GM21360 (cell line): ENCODE measurements at regions not wholly inside any gene's neighbourhood (a gene's known extent, or its start where the extent isn't known, plus 50 kb on each side); places are given as distances from the start of the nearest gene placed in this dataset.

Experiments
- ATAC-seq: cut with Tn5 transposase; IDR thresholded peaks from one replicate; pipeline ENCODE4 v1.9.1; 2021; ENCODE audit warnings: mild to moderate bottlenecking, moderate library complexity; ENCODE audit not compliant: unreplicated experiment

DNA sequence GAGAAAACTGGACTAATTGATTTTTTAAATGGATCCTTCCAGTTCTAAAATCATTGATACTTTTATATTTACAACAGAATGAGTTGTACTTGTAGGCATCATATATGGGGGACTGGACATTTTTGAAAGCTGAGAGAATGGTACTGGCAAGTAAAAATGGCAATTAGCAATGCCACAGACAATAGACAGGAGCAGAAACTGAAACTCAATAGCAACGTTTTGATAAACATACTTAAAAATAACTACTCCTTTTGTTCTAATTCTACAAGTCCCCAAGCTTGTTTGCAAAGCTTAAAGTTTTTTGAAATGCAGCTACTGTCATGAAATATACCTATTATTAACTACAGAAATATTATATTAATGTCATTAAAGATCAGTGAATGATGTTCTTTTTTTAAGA, 52.8 kb upstream of the FBXL7 start:
- no peak for ATAC-seq

DNA sequence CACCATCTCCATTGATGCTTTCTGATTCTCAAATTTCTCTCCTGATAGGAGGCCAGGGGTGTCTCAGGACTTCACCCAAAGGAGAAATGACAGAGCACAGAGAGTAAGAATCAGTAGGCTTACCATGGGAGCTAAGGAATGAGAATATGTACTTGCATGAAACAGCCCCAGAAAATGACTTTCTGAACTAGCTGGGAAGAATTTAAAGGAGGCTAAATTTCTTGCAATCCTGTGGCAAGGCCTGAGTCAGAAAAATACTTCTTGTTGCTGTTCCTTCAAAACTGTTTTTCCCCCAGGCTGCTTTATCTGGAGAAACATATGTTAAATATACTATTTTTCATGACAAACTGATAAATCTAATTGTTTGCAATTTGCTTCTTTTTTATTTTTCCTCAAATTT, 53.4 kb upstream of the FBXL7 start:
- ATAC-seq = no peak

DNA sequence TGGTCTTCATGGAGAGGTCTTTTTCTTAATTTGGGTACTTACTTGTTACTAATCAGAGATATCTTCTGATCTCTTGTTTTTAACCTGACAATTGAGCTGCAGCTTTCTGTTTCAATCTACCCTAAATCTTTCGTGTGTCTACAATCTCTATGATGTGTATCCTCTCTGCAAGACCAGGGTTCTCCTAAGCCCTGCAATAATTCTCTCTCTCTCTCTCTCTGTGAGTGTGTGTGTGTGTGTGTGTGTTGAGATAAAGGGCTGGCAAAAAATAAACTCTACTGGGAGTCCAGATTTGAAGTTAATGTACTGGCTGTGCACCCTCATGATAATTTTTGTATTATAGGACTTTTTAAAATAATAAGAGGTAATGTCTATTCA, 57.8 kb upstream of the FBXL7 start:
- no peak for ATAC-seq

DNA sequence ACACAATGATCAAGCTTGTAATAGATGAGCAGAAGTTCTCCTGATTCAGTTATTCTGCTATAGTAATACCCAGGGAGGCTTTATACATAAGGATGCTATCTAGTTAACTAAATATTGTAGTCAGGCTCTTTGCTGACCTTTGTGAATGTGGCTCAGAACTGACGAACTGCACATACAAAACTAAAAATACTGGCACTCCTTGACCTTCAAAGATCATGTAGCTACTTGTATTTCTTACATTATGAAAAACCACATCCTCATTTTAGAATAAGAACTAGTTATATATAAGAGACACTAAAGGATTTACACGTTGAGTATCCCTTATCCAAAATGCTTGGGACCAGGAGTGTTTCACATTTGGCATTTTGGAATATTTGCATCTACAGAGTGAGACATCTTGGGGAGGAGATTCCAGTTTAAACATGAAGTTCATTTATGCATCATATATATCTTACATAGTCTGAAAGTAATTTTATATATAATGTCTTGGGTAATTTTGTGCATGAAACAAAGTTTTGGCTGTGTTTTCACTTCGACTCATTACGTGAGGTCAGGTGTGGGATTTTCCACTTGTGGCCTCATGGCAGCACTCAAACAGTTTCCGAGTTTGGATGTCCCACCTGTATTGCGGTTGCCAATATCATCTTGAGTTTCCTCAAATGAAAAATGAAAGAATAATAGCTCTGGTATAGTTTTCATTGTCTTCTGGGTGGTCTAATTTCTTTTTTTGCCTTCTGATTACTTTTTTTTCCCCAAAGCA, 58.4 kb upstream of the FBXL7 start:
- no peak for ATAC-seq

DNA sequence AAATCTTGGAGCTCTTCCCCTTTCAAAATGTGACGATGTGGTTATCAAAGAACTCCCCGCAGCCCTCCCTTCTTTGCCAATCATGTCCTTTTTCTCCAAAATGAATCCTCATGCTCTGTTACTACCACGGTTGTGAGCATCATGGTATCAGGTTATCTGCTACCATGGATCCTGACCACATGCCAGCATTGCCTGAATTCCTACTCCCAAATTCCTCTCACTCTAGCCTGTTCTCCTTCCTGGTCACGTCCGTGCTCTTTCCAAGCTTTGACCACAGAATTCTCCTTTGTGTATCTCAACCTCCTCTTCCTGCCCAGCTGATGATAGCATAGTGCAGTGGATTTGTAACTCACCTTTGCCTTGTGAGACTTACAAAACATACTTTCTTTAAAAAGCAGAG, 59.5 kb upstream of the FBXL7 start:
- ATAC-seq = no peak

DNA sequence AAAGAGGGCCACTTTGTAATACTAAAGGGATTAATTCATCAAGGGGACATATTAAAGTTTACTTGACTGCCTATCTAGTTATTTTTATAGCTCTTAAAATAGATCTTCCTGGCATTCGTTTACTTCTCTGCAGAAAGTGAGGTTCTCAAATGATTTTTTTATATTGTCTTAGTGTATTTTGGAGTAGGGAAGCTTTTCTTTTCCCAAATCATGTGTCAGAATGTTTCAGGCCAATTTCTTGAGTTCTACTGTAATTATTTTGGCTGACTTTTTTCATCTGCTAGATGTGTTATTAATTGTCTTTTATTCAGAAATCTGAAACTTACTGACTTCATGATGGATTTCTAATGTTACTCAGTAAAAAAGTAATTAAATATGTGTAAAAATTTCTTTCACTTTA, 60.2 kb upstream of the FBXL7 start:
- ATAC-seq = no peak

DNA sequence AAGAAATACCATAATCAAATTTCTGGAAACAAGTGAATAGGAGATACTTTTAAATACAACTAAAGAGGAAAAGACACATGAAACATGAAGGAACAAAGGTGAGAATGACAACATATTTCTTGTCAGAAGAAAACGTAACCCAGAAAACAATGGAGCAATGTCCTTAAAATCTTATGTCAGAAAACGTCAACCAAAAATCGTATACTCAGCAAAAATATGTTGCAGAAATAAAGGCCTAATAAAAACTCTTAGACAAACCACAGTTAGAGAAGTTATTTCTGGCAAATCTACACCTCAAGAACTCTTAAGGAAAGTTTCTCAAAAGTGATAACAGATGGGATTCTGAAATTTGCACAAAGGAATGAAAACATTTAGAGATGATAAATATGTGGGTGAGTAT, 66.3 kb upstream of the FBXL7 start:
- ATAC-seq = no peak

DNA sequence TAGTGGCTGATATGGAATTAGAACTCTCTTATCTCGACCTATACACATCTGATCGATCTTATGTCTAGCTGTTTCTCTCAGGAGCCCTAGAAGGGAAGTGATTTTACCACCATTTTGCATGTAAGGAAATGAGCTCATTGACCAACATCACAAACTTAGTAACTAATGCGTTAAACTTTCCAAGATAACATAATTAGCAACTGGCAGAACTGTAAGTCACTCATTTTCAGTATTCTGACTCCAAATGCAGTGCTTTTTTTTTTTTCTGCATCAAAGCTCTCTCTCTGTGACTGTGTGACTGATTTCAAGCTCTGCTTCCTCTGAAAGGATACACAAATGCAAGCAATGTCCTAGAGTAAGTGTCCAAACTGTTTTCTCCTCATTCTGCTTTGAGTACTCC, 68.1 kb upstream of the FBXL7 start:
- no peak for ATAC-seq

DNA sequence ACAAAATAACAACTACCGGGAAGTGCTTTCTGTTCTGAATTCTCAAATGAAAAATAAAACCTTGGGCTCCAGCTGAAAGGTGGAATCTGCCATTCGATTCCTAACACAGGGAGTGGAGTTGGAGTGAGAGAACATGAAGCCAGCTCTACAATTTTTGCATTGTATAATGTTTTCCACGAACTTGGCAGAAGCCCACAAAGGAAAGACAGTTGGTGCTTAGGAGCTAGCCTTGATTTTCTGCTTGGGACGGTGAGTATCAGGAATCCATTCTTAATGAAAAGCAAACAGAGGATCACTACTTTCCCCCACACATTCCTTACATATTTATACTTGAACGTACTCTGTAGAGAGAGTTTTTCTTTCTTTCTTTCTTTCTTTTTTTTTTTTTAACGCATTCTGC, 74.2 kb upstream of the FBXL7 start:
- ATAC-seq = no peak

DNA sequence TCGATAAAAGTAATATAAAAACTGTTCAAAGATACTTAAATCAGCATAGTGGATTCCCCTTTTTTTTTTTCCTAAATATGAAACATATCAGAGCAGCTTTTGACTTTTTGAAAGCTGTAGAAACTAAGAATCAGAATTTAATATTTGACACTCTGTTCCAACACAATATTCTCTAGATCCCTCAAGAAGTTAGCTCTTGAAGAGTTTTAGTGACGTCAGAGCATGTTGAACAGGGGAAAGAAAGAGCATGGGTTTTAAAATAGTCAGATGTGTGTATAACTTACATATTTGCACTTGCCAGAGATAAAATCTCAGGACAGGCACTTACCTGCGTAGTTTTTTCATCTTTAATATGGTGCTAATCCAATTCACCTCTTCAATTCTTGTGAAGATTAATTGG, 75.2 kb upstream of the FBXL7 start:
- no peak for ATAC-seq

DNA sequence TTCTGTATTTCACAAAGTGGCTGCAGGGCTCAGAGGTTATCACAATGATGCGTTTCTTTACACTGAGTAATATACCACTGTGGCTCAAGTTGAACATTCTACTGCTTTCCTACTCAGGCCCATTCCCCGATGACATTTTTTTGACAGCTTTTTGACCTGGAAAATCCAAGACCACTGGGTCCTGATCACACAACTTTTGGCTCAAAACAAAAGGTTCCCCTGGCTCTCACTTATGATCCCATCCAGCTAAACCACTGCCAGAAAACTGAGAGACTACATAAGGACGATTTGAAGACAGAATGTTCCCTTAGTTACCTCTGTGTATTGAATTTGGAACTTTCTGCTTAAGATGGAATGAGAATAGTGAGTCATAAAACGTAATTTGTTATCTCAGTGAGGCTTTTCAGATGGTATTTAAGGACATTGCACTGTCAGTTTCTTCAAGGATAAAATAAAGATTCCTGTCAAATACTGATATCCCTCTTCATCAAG, 78.0 kb upstream of the FBXL7 start:
- ATAC-seq = no peak

DNA sequence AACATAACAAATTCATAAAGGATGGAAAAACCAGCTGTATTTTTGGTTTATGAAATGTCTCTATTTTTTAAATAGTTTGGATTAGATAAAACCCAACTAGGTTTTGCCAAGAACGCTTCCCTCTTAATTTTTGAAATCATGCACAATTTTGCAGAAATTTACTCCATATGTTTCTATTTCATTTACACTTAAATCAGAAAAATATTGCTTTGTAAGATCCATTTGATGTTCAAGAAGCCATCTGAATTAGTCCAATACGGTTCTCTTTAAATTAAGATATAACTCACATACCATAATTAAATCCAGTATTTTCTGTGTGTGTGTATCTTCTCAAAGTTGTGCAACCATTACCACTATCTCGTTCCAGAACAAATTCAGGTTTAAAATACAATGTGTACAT, 78.6 kb upstream of the FBXL7 start:
- ATAC-seq = no peak

DNA sequence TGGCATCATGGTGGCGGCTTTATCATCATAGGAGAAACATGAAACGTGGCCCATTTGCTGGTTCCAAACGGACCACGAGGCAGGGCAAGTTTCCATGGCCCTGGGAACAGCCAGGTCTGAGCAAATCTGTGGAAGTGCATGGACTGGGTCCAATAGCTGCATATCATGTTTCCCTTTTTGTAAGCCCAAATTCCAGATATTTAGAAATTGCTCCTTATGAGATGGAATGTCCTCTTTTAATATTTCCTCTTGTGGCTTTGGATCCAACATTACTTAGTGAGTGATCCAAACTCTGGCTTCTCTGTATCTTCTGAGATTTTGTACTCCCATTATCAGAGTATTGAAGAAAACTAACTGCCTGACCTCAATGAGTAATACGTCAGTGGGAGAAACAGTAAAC, 79.8 kb upstream of the FBXL7 start:
- ATAC-seq = no peak

DNA sequence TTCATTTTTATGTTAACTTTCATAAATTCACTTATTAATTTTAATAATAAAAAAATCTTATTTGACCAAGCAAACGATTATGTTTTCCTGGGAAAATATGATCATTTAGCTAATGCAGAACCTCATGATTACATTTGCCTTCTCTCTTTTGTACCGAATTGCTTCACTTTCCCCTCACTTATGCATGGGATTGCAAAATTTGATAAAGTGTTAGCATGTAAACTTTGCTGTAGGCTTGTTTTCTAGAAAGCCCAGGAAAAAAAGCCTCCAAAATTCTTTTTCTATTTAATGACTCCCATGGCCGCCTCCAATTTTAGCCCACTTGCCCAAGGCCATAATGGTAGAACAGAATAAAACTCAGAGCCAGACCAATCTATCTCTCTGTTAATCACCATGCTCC, 82.8 kb upstream of the FBXL7 start:
- no peak for ATAC-seq

DNA sequence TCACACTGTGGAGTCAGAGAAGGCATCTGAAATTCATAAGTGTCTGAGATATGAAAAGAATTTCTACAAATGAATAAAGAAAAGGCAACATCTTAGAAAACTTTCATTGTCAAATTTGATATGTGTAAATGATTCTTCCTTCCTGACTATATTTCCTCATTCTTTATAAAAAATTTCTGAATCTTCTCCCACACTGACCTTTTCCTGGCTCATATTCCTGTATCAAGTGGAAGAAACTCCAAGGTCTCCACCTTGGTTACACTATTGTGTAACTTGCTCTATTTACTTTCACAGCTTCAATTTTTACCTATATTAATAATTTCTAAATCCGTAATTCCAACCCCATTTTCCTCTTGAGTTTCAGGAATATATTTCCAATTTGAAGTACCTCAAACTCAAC, 93.5 kb upstream of the FBXL7 start:
- ATAC-seq = no peak

DNA sequence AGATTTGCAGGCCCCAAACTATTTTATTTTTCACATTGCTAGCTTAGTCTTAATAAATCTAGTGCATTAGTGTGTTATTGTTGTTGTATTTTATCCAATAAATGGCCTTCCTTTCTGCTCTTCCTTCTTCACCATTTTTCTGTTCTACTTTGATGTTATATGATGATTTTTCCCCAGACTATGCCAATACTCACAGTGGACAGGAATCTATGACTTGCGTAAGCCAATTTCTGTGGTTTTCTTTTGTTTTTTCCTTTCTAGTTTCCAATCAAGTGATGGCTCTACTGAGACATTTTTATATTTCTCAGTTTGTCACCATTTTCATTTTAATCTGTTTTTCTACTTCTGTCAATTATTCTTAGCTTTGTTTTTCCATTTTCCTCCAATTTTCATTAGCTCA, 106.8 kb upstream of the FBXL7 start:
- no peak for ATAC-seq

DNA sequence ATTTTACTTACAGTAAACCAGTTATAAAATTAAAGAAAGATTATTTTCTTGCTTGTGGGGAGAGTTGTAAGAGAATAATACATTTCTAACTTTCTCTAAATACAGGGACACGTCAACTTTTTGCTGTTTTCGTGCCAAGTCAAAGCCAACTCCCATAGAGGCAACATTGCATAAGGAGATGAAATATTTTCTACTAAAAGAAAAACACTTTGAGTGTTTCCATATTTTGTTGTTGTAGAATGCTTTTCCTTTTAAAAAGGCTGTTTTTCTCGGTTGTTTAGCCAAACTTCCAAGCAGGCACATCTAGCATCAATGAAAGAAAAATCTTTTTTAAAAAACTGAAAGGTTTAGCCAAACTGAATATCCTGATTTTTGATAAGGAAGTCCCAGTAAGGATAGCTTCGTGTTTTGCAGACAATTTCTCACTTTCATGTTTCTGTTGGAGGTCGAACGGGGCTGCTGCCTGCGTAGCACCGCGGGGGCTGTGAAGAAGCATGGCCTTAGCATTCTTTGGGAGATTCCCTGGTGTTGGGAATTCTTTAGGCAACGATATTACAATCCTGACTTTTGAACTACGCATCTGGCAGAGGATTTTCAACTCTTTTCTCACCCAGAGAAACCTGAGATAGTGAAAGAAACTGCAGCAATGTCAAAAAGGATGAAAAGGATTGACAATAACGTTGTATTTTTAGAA, 108.1 kb upstream of the FBXL7 start:
- no peak for ATAC-seq

DNA sequence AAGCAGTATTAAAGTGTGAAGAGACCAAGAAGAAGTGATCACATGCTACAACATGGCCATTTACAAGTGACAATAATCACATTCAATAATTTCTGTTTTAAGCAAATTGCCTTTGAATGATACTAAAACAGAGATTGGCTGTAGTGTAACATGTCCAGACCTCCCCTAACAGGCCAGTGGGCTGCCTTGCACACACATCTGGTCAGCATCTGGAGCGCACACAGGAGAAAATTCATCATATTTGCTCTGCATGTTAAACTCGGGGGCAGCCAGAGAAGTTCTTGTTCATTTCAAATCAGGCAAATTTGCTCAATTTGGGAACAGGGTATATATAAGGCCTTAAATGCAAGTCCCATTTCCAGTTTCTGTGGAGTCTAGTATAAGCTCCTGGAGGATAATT, 111.1 kb upstream of the FBXL7 start:
- no peak for ATAC-seq

DNA sequence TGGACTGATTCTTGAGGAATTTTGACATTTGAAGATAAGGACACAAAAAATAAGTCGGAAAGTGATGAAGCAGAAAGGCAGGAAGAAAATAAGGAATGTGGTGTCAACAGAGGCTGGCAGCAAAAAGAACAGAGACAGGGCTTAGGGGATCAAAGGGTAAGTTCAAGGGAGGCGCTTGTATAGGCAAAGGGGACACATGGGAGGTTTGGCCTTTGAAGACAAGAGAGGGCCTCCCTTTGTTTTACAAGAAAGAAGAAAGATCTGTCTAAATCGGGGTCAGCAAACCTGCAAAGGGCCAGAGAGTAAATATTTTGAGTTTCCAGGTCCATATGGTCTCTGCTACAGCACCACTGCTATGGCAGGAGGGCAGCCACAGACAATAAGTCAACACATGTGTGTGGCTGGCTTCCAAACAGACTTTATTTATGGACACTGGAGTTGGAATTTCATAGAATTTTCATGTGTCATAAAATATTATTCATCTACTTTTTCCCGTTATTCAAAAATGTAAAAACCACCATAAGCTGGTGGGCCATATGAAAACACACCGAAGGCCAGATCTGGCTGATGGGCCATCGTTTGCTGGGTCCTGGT, 112.0 kb upstream of the FBXL7 start:
- no peak for ATAC-seq

DNA sequence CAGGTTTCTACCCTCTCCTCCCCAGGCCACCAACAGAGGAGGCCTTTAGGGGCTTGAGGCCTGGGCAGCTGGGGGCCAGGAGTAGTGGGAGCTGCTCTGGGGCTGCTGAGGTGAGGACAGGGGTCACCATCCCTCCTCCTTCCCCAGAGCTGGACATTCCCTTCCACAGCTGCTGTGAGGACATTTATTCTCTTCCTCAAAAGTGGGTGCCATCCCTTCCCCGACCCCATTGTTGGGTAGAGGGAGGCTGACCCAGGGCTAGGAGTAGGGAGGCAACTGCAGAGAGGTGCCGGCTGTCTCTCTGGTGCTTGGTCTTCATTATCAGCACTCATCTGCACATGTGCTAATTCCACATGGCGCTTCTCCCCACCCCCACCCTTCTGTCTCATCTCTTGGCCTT, 113.9 kb upstream of the FBXL7 start:
- no peak for ATAC-seq

DNA sequence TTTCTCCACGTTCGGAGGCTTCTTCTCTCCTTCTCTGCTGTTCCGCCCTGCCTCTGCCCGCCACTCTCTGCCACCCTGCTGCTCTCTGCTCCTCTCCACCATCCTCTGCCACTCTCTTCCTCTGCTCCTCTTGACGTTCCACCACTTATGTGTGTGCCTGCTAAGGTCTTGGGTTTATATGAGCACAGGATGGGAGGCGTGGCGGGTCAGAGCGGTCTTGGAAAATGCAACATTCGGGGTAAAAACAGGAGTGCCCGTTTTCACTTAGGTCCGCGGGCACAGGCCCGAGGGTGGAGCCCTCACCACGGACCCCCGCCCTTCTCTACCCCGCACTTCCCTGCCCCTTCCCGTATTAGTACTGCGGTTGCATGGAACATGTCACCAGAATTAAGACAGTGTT, 114.4 kb upstream of the FBXL7 start:
- no peak for ATAC-seq

DNA sequence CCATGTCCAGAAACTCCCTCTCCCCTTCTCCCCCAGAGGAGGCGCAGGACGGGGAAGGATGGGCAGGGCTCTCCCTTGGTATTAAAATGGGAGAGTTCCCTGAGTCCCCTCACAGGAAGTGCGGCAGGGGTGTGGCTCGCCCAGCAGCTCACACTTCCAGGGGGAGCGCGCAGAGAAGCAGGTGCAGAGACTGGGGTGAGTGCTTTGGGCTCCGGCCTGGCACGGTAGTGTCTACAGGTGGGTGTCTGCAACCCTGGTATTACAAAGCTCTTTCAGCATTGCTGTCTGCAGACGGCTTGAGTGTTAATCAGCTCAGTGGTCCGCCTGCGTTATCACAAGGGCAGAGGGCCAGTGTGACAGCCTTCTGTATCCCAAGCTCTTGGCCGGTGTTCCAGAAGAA, 114.9 kb upstream of the FBXL7 start:
- ATAC-seq = no peak
